ENCODE measurements at regions not wholly inside any gene's neighbourhood (a gene's known extent, or its start where the extent isn't known, plus 50 kb on each side); places are given as distances from the start of the nearest gene placed in this dataset.

GRCh38 chr7:20019757-20020432, 197.3 kb downstream of the MACC1 start:
- no peaks in the 10 kb centered on the region for H3K27me3 ChIP-seq (ENCODE audit: control insufficient read depth in 1 of 2, insufficient read depth in 2 of 2, low read length in 2 of 2)
- H3K4me1 ChIP-seq (ENCODE audit: insufficient read depth, low read length) = no peaks in the 10 kb centered on the region
- ChIA-PET CTCF (no interaction called here), POLR2A (no interaction called here)
- Mint-ChIP-seq H3K9me3 (no peaks in the 10 kb centered on the region), H3K4me3 (no peak overlapping the region), H3K36me3 (ENCODE audit: low read depth) (no peaks in the 10 kb centered on the region), H3K4me1 (ENCODE audit: low read depth) (no peaks in the 10 kb centered on the region), H3K27me3 (no peaks in the 10 kb centered on the region), H3K27ac (no peak overlapping the region)
- H3K36me3 ChIP-seq (ENCODE audit: insufficient read depth, low read length) = no peaks in the 10 kb centered on the region
- ATAC-seq (ENCODE audit: poor library complexity) (no peak), DNase-seq (no peak)
- H3K9me3 ChIP-seq (ENCODE audit: control insufficient read depth in 1 of 2, insufficient read depth in 1 of 2, low read length in 2 of 2) = peaks cover 0 to 10% of the 10 kb centered on the region in 2 experiments
- no peak overlapping the region for H3K4me3 ChIP-seq (ENCODE audit: low read length)
- intact Hi-C loops (cut with DNase I, micrococcal nuclease) = no loop called here
- no peak overlapping the region for H3K27ac ChIP-seq (ENCODE audit: low read depth in 1 of 2, low read length in 2 of 2)
- TF ChIP-seq CTCF (IDR thresholded peaks at IDR 0.05) = no peak

- no peak for ATAC-seq (ENCODE audit: poor library complexity)
- H3K36me3 Mint-ChIP-seq (ENCODE audit: low read depth) = no peaks in the 10 kb centered on the region
- no peak overlapping the region for H3K4me3 ChIP-seq (ENCODE audit: low read length)
- H3K27ac Mint-ChIP-seq = no peak overlapping the region
- H3K9me3 Mint-ChIP-seq = no peaks in the 10 kb centered on the region
- TF ChIP-seq CTCF (IDR thresholded peaks at IDR 0.05) = no peak
- ChIA-PET CTCF (no interaction called here), POLR2A (no interaction called here)
- H3K4me1 ChIP-seq (ENCODE audit: insufficient read depth, low read length) = no peaks in the 10 kb centered on the region
- no peak overlapping the region for H3K4me3 Mint-ChIP-seq
- intact Hi-C loops (cut with DNase I, micrococcal nuclease) = no loop called here
- H3K9me3 ChIP-seq (ENCODE audit: control insufficient read depth in 1 of 2, insufficient read depth in 1 of 2, low read length in 2 of 2) = peaks cover 0 to 10% of the 10 kb centered on the region in 2 experiments
- H3K27me3 Mint-ChIP-seq = no peaks in the 10 kb centered on the region
- H3K27ac ChIP-seq (ENCODE audit: low read depth in 1 of 2, low read length in 2 of 2) = no peak overlapping the region
- DNase-seq = no peak
- H3K27me3 ChIP-seq (ENCODE audit: control insufficient read depth in 1 of 2, insufficient read depth in 2 of 2, low read length in 2 of 2) = no peaks in the 10 kb centered on the region
- H3K4me1 Mint-ChIP-seq (ENCODE audit: low read depth) = no peaks in the 10 kb centered on the region
- no peaks in the 10 kb centered on the region for H3K36me3 ChIP-seq (ENCODE audit: insufficient read depth, low read length)
These were observed 200.5 kb downstream of the MACC1 start for GRCh38 chr7:20016669-20017068.

GRCh38 chr7:20013536-20013935, 203.6 kb downstream of the MACC1 start:
- no peak for TF ChIP-seq CTCF (IDR thresholded peaks at IDR 0.05)
- ATAC-seq (ENCODE audit: poor library complexity) (no peak), DNase-seq (no peak)
- CTCF ChIA-PET = no interaction called here
- Mint-ChIP-seq H3K27ac (no peak overlapping the region), H3K36me3 (ENCODE audit: low read depth) (no peaks in the 10 kb centered on the region), H3K4me1 (ENCODE audit: low read depth) (no peaks in the 10 kb centered on the region), H3K9me3 (peaks cover 3% of the 10 kb centered on the region), H3K4me3 (no peak overlapping the region), H3K27me3 (no peaks in the 10 kb centered on the region)
- H3K27me3 ChIP-seq (ENCODE audit: control insufficient read depth in 1 of 2, insufficient read depth in 2 of 2, low read length in 2 of 2) = no peaks in the 10 kb centered on the region
- intact Hi-C loops (cut with DNase I, micrococcal nuclease) = no loop called here
- no peak overlapping the region for H3K4me3 ChIP-seq (ENCODE audit: low read length)
- H3K27ac ChIP-seq (ENCODE audit: low read depth in 1 of 2, low read length in 2 of 2) = no peak overlapping the region
- POLR2A ChIA-PET = no interaction called here
- H3K4me1 ChIP-seq (ENCODE audit: insufficient read depth, low read length) = no peaks in the 10 kb centered on the region
- H3K9me3 ChIP-seq (ENCODE audit: control insufficient read depth in 1 of 2, insufficient read depth in 1 of 2, low read length in 2 of 2) = peaks cover 0 to 10% of the 10 kb centered on the region in 2 experiments
- no peaks in the 10 kb centered on the region for H3K36me3 ChIP-seq (ENCODE audit: insufficient read depth, low read length)

Measured in CD4-positive, alpha-beta T cell (primary cell).